ENCODE measurements at regions not wholly inside any gene's neighbourhood (a gene's known extent, or its start where the extent isn't known, plus 50 kb on each side); places are given as distances from the start of the nearest gene placed in this dataset.
"Not testable (repeated sequence)": the region's sequence is repeated elsewhere in the genome, so short reads cannot be mapped to it uniquely, and the experiment has no call there.

GRCh38 chr9:78091731-78092130, 60.1 kb upstream of the GNAQ start:
- Histone ChIP-seq H3K4me3 (no peak overlapping the region), H2AFZ (no peak overlapping the region), H3K27me3 (ENCODE audit: insufficient read depth, low read depth) (no peaks in the 10 kb centered on the region), H3K27ac (no peak overlapping the region), H3F3A (ENCODE audit: insufficient read depth, low read depth) (no peaks in the 10 kb centered on the region), H3K9me3 (ENCODE audit: insufficient read depth, low read depth) (no peaks in the 10 kb centered on the region), H4K20me1 (ENCODE audit: insufficient read depth) (no peaks in the 10 kb centered on the region), H3K4me1 (replicated peaks; ENCODE audit: insufficient read depth) (no peaks in the 10 kb centered on the region), H3K36me3 (ENCODE audit: low read depth) (no peaks in the 10 kb centered on the region), H3K4me2 (no peak overlapping the region), H3K79me2 (ENCODE audit: low read depth) (no peaks in the 10 kb centered on the region), H3K9me2 (ENCODE audit: insufficient read depth) (no peaks in the 10 kb centered on the region)
- CTCF ChIA-PET: no interaction called here
- intact Hi-C loops (cut with micrococcal nuclease; ENCODE audit: unreplicated experiment): no loop called here
- POLR2A ChIA-PET (ENCODE audit: unreplicated experiment): no interaction called here
- BruUV-seq (replicated peaks): no TSS peak
- DNase-seq: no peak
- TF ChIP-seq CTCF (conservative IDR thresholded peaks at IDR 0.05) (no peak), EZH2 (IDR thresholded peaks at IDR 0.05; ENCODE audit: low read depth) (no peak)

- H2AFZ ChIP-seq: no peak overlapping the region
- no peak overlapping the region for H3K27ac ChIP-seq
- no peaks in the 10 kb centered on the region for H3K9me3 ChIP-seq (ENCODE audit: insufficient read depth, low read depth)
- no peaks in the 10 kb centered on the region for H3K79me2 ChIP-seq (ENCODE audit: low read depth)
- ChIA-PET POLR2A (ENCODE audit: unreplicated experiment) (no interaction called here), CTCF (interaction anchor here (0.5 kb wide), 1 partner anchor 103 kb away, joined by 3 read pairs; no protein-coding TSS in a partner anchor)
- no peak overlapping the region for H3K4me3 ChIP-seq
- BruUV-seq (replicated peaks): no TSS peak
- DNase-seq: no peak
- no peaks in the 10 kb centered on the region for H3K36me3 ChIP-seq (ENCODE audit: low read depth)
- no peaks in the 10 kb centered on the region for H4K20me1 ChIP-seq (ENCODE audit: insufficient read depth)
- no peak for TF ChIP-seq EZH2 (IDR thresholded peaks at IDR 0.05; ENCODE audit: low read depth)
- no peak overlapping the region for H3K4me2 ChIP-seq
- no peaks in the 10 kb centered on the region for H3F3A ChIP-seq (ENCODE audit: insufficient read depth, low read depth)
- H3K9me2 ChIP-seq (ENCODE audit: insufficient read depth): no peaks in the 10 kb centered on the region
- no peaks in the 10 kb centered on the region for H3K27me3 ChIP-seq (ENCODE audit: insufficient read depth, low read depth)
- intact Hi-C loops (cut with micrococcal nuclease; ENCODE audit: unreplicated experiment): no loop called here
- H3K4me1 ChIP-seq (replicated peaks; ENCODE audit: insufficient read depth): no peaks in the 10 kb centered on the region
Measured at GRCh38 chr9:78089111-78089510, 57.5 kb upstream of the GNAQ start.

- H3K9me3 ChIP-seq (ENCODE audit: insufficient read depth, low read depth); H3K4me2 ChIP-seq; H3K9me2 ChIP-seq (ENCODE audit: insufficient read depth); H3F3A ChIP-seq (ENCODE audit: insufficient read depth, low read depth); H3K4me3 ChIP-seq; H2AFZ ChIP-seq; H3K27me3 ChIP-seq (ENCODE audit: insufficient read depth, low read depth); H3K4me1 ChIP-seq (replicated peaks; ENCODE audit: insufficient read depth); BruUV-seq (replicated peaks); intact Hi-C loops (cut with micrococcal nuclease; ENCODE audit: unreplicated experiment); H4K20me1 ChIP-seq (ENCODE audit: insufficient read depth); CTCF ChIA-PET; DNase-seq; H3K79me2 ChIP-seq (ENCODE audit: low read depth); H3K36me3 ChIP-seq (ENCODE audit: low read depth); H3K27ac ChIP-seq; POLR2A ChIA-PET (ENCODE audit: unreplicated experiment): not testable (repeated sequence)
Measured at GRCh38 chr9:78088190-78088589, 56.6 kb upstream of the GNAQ start.
